ENCODE measurements at regions not wholly inside any gene's neighbourhood (a gene's known extent, or its start where the extent isn't known, plus 50 kb on each side); places are given as distances from the start of the nearest gene placed in this dataset.

GRCh38 chrX:140190441-140191108 lies 225.3 kb upstream of the CXorf66 start:
- H3K4me1 ChIP-seq (ENCODE audit: insufficient read depth, low read length, poor library complexity, severe bottlenecking) = no peaks in the 10 kb centered on the region
- no peaks in the 10 kb centered on the region for H3K36me3 ChIP-seq (ENCODE audit: insufficient read depth, low read length, poor library complexity, severe bottlenecking)
- H3K4me3 ChIP-seq (ENCODE audit: low read depth, low read length, poor library complexity, severe bottlenecking) = no peak overlapping the region
- ChIA-PET CTCF (no interaction called here), POLR2A (ENCODE audit: low non-redundant PET) (no interaction called here)
- DNase-seq (ENCODE audit: low spot score) = no peak
- peaks cover 23% of the 10 kb centered on the region for H3K27me3 ChIP-seq (replicated peaks; ENCODE audit: insufficient read depth, low read depth, low read length, poor library complexity)
- H3K27ac ChIP-seq (ENCODE audit: low read depth, low read length, poor library complexity, severe bottlenecking) = no peak overlapping the region
- no peaks in the 10 kb centered on the region for H3K9me3 ChIP-seq (ENCODE audit: low read depth, low read length, poor library complexity, severe bottlenecking)
- BruUV-seq (replicated peaks) = no TSS peak
- TF ChIP-seq CTCF (conservative IDR thresholded peaks at IDR 0.05; ENCODE audit: low read depth, low read length) (no peak), EZH2 (IDR thresholded peaks at IDR 0.05; ENCODE audit: borderline replicate concordance, low read depth, low read length, poor library complexity, severe bottlenecking) (no peak)
- intact Hi-C loops (cut with micrococcal nuclease; ENCODE audit: unreplicated experiment) = no loop called here

GRCh38 chrX:140180585-140180984 lies 215.3 kb upstream of the CXorf66 start:
- intact Hi-C loops (cut with micrococcal nuclease; ENCODE audit: unreplicated experiment) = no loop called here
- no peaks in the 10 kb centered on the region for H3K27me3 ChIP-seq (replicated peaks; ENCODE audit: insufficient read depth, low read depth, low read length, poor library complexity)
- H3K4me1 ChIP-seq (ENCODE audit: insufficient read depth, low read length, poor library complexity, severe bottlenecking) = no peaks in the 10 kb centered on the region
- H3K4me3 ChIP-seq (ENCODE audit: low read depth, low read length, poor library complexity, severe bottlenecking) = no peak overlapping the region
- H3K36me3 ChIP-seq (ENCODE audit: insufficient read depth, low read length, poor library complexity, severe bottlenecking) = no peaks in the 10 kb centered on the region
- no peak overlapping the region for H3K27ac ChIP-seq (ENCODE audit: low read depth, low read length, poor library complexity, severe bottlenecking)
- BruUV-seq (replicated peaks) = no TSS peak
- ChIA-PET CTCF (no interaction called here), POLR2A (ENCODE audit: low non-redundant PET) (no interaction called here)
- TF ChIP-seq EZH2 (IDR thresholded peaks at IDR 0.05; ENCODE audit: borderline replicate concordance, low read depth, low read length, poor library complexity, severe bottlenecking) = no peak
- TF ChIP-seq CTCF (conservative IDR thresholded peaks at IDR 0.05; ENCODE audit: low read depth, low read length) = no peak
- no peaks in the 10 kb centered on the region for H3K9me3 ChIP-seq (ENCODE audit: low read depth, low read length, poor library complexity, severe bottlenecking)
- DNase-seq (ENCODE audit: low spot score) = no peak

GRCh38 chrX:140177821-140178220 lies 212.5 kb upstream of the CXorf66 start:
- ChIA-PET POLR2A (ENCODE audit: low non-redundant PET) (no interaction called here), CTCF (no interaction called here)

More at GRCh38 chrX:140177821-140178220, 212.5 kb upstream of the CXorf66 start:
- H3K4me3 ChIP-seq (ENCODE audit: low read depth, low read length, poor library complexity, severe bottlenecking) = no peak overlapping the region
- BruUV-seq (replicated peaks) = no TSS peak
- no peaks in the 10 kb centered on the region for H3K27me3 ChIP-seq (replicated peaks; ENCODE audit: insufficient read depth, low read depth, low read length, poor library complexity)
- no peaks in the 10 kb centered on the region for H3K4me1 ChIP-seq (ENCODE audit: insufficient read depth, low read length, poor library complexity, severe bottlenecking)
- H3K9me3 ChIP-seq (ENCODE audit: low read depth, low read length, poor library complexity, severe bottlenecking) = no peaks in the 10 kb centered on the region
- DNase-seq (ENCODE audit: low spot score) = no peak
- intact Hi-C loops (cut with micrococcal nuclease; ENCODE audit: unreplicated experiment) = no loop called here
- TF ChIP-seq CTCF (conservative IDR thresholded peaks at IDR 0.05; ENCODE audit: low read depth, low read length) = no peak
- H3K36me3 ChIP-seq (ENCODE audit: insufficient read depth, low read length, poor library complexity, severe bottlenecking) = no peaks in the 10 kb centered on the region
- H3K27ac ChIP-seq (ENCODE audit: low read depth, low read length, poor library complexity, severe bottlenecking) = no peak overlapping the region
